T-cell (primary cell): ENCODE measurements at regions not wholly inside any gene's neighbourhood (a gene's known extent, or its start where the extent isn't known, plus 50 kb on each side); places are given as distances from the start of the nearest gene placed in this dataset.
A peak's percentile ranks its signal among the peaks of the same experiment; 100 is the strongest.

Experiments
- ATAC-seq, 4 experiments: fragments of 200-7000 bp in 3 of 4; fragments of 150-1000 bp in 1 of 4; cut with Tn5 transposase; replicated peaks in 1 of 4; 1 replicate in 3 of 4; 2 replicates in 1 of 4; pipeline ENCODE4 v1.10.0; 2021; ENCODE audit warnings: moderate library complexity in 3 of 4, mild to moderate bottlenecking in 2 of 4, moderate number of reproducible peaks in 1 of 4
- CTCF ChIA-PET, 2 donors: fragments of 300-600 bp; sonication (Branson Sonifier 250); formaldehyde crosslinking; loops; one replicate each; lab custom pipeline; 2022; ENCODE audit warnings: antibody characterized with exemption in 2 of 2; lab: Charles Lee
- POLR2A ChIA-PET, 2 donors: fragments of 300-600 bp; sonication (Branson Sonifier 250); formaldehyde crosslinking; loops; one replicate each; lab custom pipeline; 2022; ENCODE audit warnings: antibody characterized with exemption in 2 of 2; lab: Charles Lee
- DNase-seq, 35 experiments: peaks; one replicate each; pipeline versions ENCODE4 v3.0.0 to v3.0.0-alpha.2; 2013 to 2023
- H3K27ac ChIP-seq: one replicate; pipeline ENCODE4 v1.5.1; 2013; ENCODE audit warnings: low read length
- H3K27me3 ChIP-seq, 2 experiments: replicated peaks in 1 of 2; 1 replicate in 1 of 2; 2 replicates in 1 of 2; pipeline versions ENCODE4 v1.6.1 to v1.7.0; 2013; ENCODE audit warnings: low read length in 1 of 2, mixed read lengths in 1 of 2; ENCODE audit not compliant: control insufficient read depth in 2 of 2, insufficient read depth in 2 of 2; ENCODE audit errors: extremely low read depth in 1 of 2
- H3K36me3 ChIP-seq, 2 donors: 1 replicate in 1 of 2; 2 replicates in 1 of 2; pipeline versions ENCODE4 v1.6.1 to v1.7.0; 2013; ENCODE audit warnings: low read length in 1 of 2; ENCODE audit not compliant: control insufficient read depth in 2 of 2, insufficient read depth in 1 of 2; ENCODE audit errors: extremely low read depth in 1 of 2
- H3K4me1 ChIP-seq, 2 experiments: 1 replicate in 1 of 2; 2 replicates in 1 of 2; pipeline versions ENCODE4 v1.6.1 to v1.7.0; 2013; ENCODE audit warnings: low read length in 2 of 2, mixed read lengths in 1 of 2; ENCODE audit not compliant: insufficient read depth in 2 of 2, control insufficient read depth in 1 of 2; ENCODE audit errors: extremely low read depth in 1 of 2
- H3K4me3 ChIP-seq, 2 donors: 1 replicate in 1 of 2; 2 replicates in 1 of 2; pipeline versions ENCODE4 v1.5.1 to v1.7.0; 2013; ENCODE audit warnings: mild to moderate bottlenecking in 2 of 2, low read length in 1 of 2, moderate library complexity in 1 of 2; ENCODE audit not compliant: control insufficient read depth in 1 of 2; ENCODE audit errors: extremely low read depth in 1 of 2
- H3K9me3 ChIP-seq: 2 replicates; pipeline ENCODE4 v1.7.0; 2013
- H3K27ac Mint-ChIP-seq, 2 donors: one replicate each; pipeline ENCODE4 v1.8.0; 2020 to 2021; ENCODE audit warnings: mild to moderate bottlenecking in 2 of 2, mixed read lengths in 2 of 2
- H3K27me3 Mint-ChIP-seq, 2 donors: one replicate each; pipeline ENCODE4 v1.8.0; 2021 to 2022; ENCODE audit warnings: mixed read lengths in 2 of 2
- H3K36me3 Mint-ChIP-seq: one replicate; pipeline ENCODE4 v1.8.0; 2021; ENCODE audit warnings: mixed read lengths
- H3K4me1 Mint-ChIP-seq, 3 donors: one replicate each; pipeline ENCODE4 v1.8.0; 2020 to 2022; ENCODE audit warnings: mixed read lengths in 3 of 3, mild to moderate bottlenecking in 1 of 3
- H3K4me3 Mint-ChIP-seq, 3 donors: one replicate each; pipeline ENCODE4 v1.8.0; 2020 to 2022; ENCODE audit warnings: mild to moderate bottlenecking in 3 of 3, mixed read lengths in 3 of 3, moderate library complexity in 3 of 3
- H3K9me3 Mint-ChIP-seq, 3 donors: one replicate each; pipeline ENCODE4 v1.8.0; 2020 to 2022; ENCODE audit warnings: mixed read lengths in 3 of 3
- WGBS: methylation state at CpG from one replicate; pipeline ENCODE4 v1.1.5; 2013; ENCODE audit warnings: missing lambda C conversion rate; ENCODE audit not compliant: insufficient coverage; 5-methylcytosine and 5-hydroxymethylcytosine counted together

- H3K27me3 Mint-ChIP-seq, result no peaks in the 10 kb centered on the region
- Histone ChIP-seq H3K9me3 (no peaks in the 10 kb centered on the region), H3K27me3 (peaks cover 0 to 11% of the 10 kb centered on the region in 2 experiments), H3K27ac (peak overlapping the region; percentile 90), H3K4me1 (peaks cover 0 to 11% of the 10 kb centered on the region in 2 experiments), H3K36me3 (no peaks in the 10 kb centered on the region), H3K4me3 (peak overlapping the region in 1 of 2 donors; percentile 75)
- ATAC-seq (no peak), DNase-seq (peak in 1 of 35 experiments; percentile 17)
- POLR2A ChIA-PET, result no interaction called here
- H3K9me3 Mint-ChIP-seq, result no peaks in the 10 kb centered on the region
- WGBS, result 90% methylated on average over 10 of the region's 15 CpGs
- CTCF ChIA-PET, result no interaction called here
- peaks cover 0 to 5% (median 2%) of the 10 kb centered on the region in 3 donors for H3K4me1 Mint-ChIP-seq
- no peak overlapping the region for H3K27ac Mint-ChIP-seq
- H3K4me3 Mint-ChIP-seq, result peak overlapping the region in 1 of 3 donors; percentile 92
- no peaks in the 10 kb centered on the region for H3K36me3 Mint-ChIP-seq
Observed at GRCh38 chr20:63100926-63101699, 94.3 kb upstream of the BHLHE23 start.

- Mint-ChIP-seq H3K9me3 (no peaks in the 10 kb centered on the region), H3K36me3 (no peaks in the 10 kb centered on the region), H3K27ac (no peak overlapping the region), H3K4me1 (peaks cover 0 to 5% (median 2%) of the 10 kb centered on the region in 3 donors), H3K27me3 (peaks cover 0 to 5% of the 10 kb centered on the region in 2 donors), H3K4me3 (peak overlapping the region in 1 of 3 donors; percentile 92)
- no peak for ATAC-seq
- H3K36me3 ChIP-seq, result no peaks in the 10 kb centered on the region
- H3K27me3 ChIP-seq, result peaks cover 0 to 16% of the 10 kb centered on the region in 2 experiments
- H3K4me3 ChIP-seq, result no peak overlapping the region
- ChIA-PET POLR2A (no interaction called here), CTCF (no interaction called here)
- H3K27ac ChIP-seq, result no peak overlapping the region
- H3K4me1 ChIP-seq, result peaks cover 0 to 11% of the 10 kb centered on the region in 2 experiments
- WGBS, result 34% methylated on average over 4 of the region's 14 CpGs
- peak in 1 of 35 experiments; percentile 1 for DNase-seq
- H3K9me3 ChIP-seq, result no peaks in the 10 kb centered on the region
Observed at GRCh38 chr20:63100174-63100925, 93.6 kb upstream of the BHLHE23 start.

- Histone ChIP-seq H3K36me3 (no peaks in the 10 kb centered on the region), H3K4me1 (peaks cover 0 to 11% of the 10 kb centered on the region in 2 experiments), H3K27ac (no peak overlapping the region), H3K4me3 (no peak overlapping the region), H3K27me3 (peaks cover 0 to 23% of the 10 kb centered on the region in 2 experiments), H3K9me3 (no peaks in the 10 kb centered on the region)
- ATAC-seq (no peak), DNase-seq (peak in 2 of 35 experiments; percentile 2 to 9)
- peaks cover 4 to 12% of the 10 kb centered on the region in 2 donors for H3K27me3 Mint-ChIP-seq
- H3K27ac Mint-ChIP-seq, result no peak overlapping the region
- no peaks in the 10 kb centered on the region for H3K9me3 Mint-ChIP-seq
- H3K36me3 Mint-ChIP-seq, result no peaks in the 10 kb centered on the region
- ChIA-PET POLR2A (no interaction called here), CTCF (no interaction called here)
- H3K4me3 Mint-ChIP-seq, result no peak overlapping the region
- 57% methylated on average over 5 of the region's 22 CpGs for WGBS
- H3K4me1 Mint-ChIP-seq, result peaks cover 0 to 5% (median 2%) of the 10 kb centered on the region in 3 donors
Observed at GRCh38 chr20:63099456-63100173, 92.9 kb upstream of the BHLHE23 start.

GRCh38 chr20:63098195-63098810 is 91.5 kb upstream of the BHLHE23 start:
- ATAC-seq (no peak), DNase-seq (no peak)
- Histone ChIP-seq H3K4me1 (peaks cover 0 to 11% of the 10 kb centered on the region in 2 experiments), H3K4me3 (no peak overlapping the region), H3K27me3 (peaks cover 0 to 28% of the 10 kb centered on the region in 2 experiments), H3K36me3 (no peaks in the 10 kb centered on the region), H3K9me3 (no peaks in the 10 kb centered on the region), H3K27ac (no peak overlapping the region)
- Mint-ChIP-seq H3K27ac (no peak overlapping the region), H3K4me3 (no peak overlapping the region), H3K27me3 (peaks cover 5 to 14% of the 10 kb centered on the region in 2 donors), H3K36me3 (no peaks in the 10 kb centered on the region), H3K4me1 (peaks cover 0 to 5% (median 2%) of the 10 kb centered on the region in 3 donors), H3K9me3 (no peaks in the 10 kb centered on the region)
- CTCF ChIA-PET, result no interaction called here
- 77% methylated on average over 5 of the region's 6 CpGs for WGBS
- POLR2A ChIA-PET, result no interaction called here

- Mint-ChIP-seq H3K27ac (no peak overlapping the region), H3K9me3 (no peaks in the 10 kb centered on the region)
Observed at GRCh38 chr20:63097336-63097831, 90.6 kb upstream of the BHLHE23 start.

More at GRCh38 chr20:63097336-63097831, 90.6 kb upstream of the BHLHE23 start:
- no peak overlapping the region for H3K4me3 Mint-ChIP-seq
- Histone ChIP-seq H3K9me3 (no peaks in the 10 kb centered on the region), H3K4me1 (peaks cover 0 to 6% of the 10 kb centered on the region in 2 experiments), H3K36me3 (no peaks in the 10 kb centered on the region), H3K27ac (no peak overlapping the region), H3K4me3 (no peak overlapping the region), H3K27me3 (peaks cover 0 to 36% of the 10 kb centered on the region in 2 experiments)
- WGBS, result 70% methylated on average over 12 of the region's 21 CpGs
- no peaks in the 10 kb centered on the region for H3K36me3 Mint-ChIP-seq
- DNase-seq (peak in 1 of 35 experiments; percentile 2), ATAC-seq (no peak)
- peaks cover 0 to 5% (median 2%) of the 10 kb centered on the region in 3 donors for H3K4me1 Mint-ChIP-seq
- H3K27me3 Mint-ChIP-seq, result peaks cover 9 to 20% of the 10 kb centered on the region in 2 donors
- CTCF ChIA-PET, result no interaction called here
- POLR2A ChIA-PET, result no interaction called here
